Chondrocyte (in vitro differentiated cells): ENCODE measurements at regions not wholly inside any gene's neighbourhood (a gene's known extent, or its start where the extent isn't known, plus 50 kb on each side); places are given as distances from the start of the nearest gene placed in this dataset.

ENCODE experiments used
- DNase-seq: peaks from one replicate; pipeline ENCODE4 v3.0.0; 2021; ENCODE audit warnings: mixed read lengths, low spot score
- H3K27ac Mint-ChIP-seq: one replicate; pipeline ENCODE4 v1.8.0; 2021; ENCODE audit warnings: mild to moderate bottlenecking, moderate library complexity, mixed read lengths; ENCODE audit not compliant: unreplicated experiment
- H3K27me3 Mint-ChIP-seq: 2 replicates; pipeline ENCODE4 v1.8.0; 2021; ENCODE audit warnings: low read depth, mixed read lengths
- H3K36me3 Mint-ChIP-seq: 2 replicates; pipeline ENCODE4 v1.8.0; 2021; ENCODE audit warnings: low read depth, mixed read lengths
- H3K4me1 Mint-ChIP-seq: 2 replicates; pipeline ENCODE4 v1.8.0; 2021; ENCODE audit warnings: low read depth, mild to moderate bottlenecking, mixed read lengths
- H3K4me3 Mint-ChIP-seq: one replicate; pipeline ENCODE4 v1.8.0; 2021; ENCODE audit warnings: mild to moderate bottlenecking, moderate library complexity, mixed read lengths; ENCODE audit not compliant: unreplicated experiment
- H3K9me3 Mint-ChIP-seq: 2 replicates; pipeline ENCODE4 v1.8.0; 2021; ENCODE audit warnings: low read depth, mixed read lengths
- CTCF ChIP-seq: fragments of 200-600 bp; sonication (generic); IDR thresholded peaks from 2 replicates; pipeline ENCODE4 v1.5.0; 2021; ENCODE audit warnings: antibody characterized with exemption, mild to moderate bottlenecking, moderate library complexity

- Mint-ChIP-seq H3K4me3 (no peak overlapping the region), H3K9me3 (no peaks in the 10 kb centered on the region), H3K27me3 (no peaks in the 10 kb centered on the region), H3K27ac (no peak overlapping the region), H3K36me3 (no peaks in the 10 kb centered on the region), H3K4me1 (peaks cover 8% of the 10 kb centered on the region)
- no peak for DNase-seq
- TF ChIP-seq CTCF = no peak
Observed at GRCh38 chr1:79517470-79518224, 511.1 kb upstream of the ADGRL4 start.

- DNase-seq = no peak
- no peaks in the 10 kb centered on the region for H3K27me3 Mint-ChIP-seq
- no peaks in the 10 kb centered on the region for H3K9me3 Mint-ChIP-seq
- H3K36me3 Mint-ChIP-seq = no peaks in the 10 kb centered on the region
- no peaks in the 10 kb centered on the region for H3K4me1 Mint-ChIP-seq
- no peak overlapping the region for H3K27ac Mint-ChIP-seq
- no peak for TF ChIP-seq CTCF
- H3K4me3 Mint-ChIP-seq = no peak overlapping the region
Observed at GRCh38 chr1:79507770-79508169, 501.2 kb upstream of the ADGRL4 start.

DNA sequence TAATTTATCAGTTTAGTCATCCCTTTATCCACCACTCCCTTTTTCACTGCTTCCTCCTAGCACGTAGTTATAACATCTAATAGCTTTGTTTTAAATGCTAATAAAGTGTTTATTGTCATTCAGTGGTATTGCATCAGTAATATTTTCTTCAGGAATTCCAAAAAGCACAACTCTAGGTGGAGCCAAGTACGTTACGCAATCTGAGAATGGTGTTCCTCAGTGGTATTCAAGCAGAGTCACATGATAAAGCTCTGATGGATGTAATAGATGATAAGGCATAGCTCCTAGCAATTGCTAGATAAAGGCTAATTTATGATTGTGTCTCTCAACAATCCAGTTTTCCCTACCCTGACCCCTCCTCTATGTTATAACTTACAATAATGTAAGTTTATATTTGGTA lies 494.6 kb upstream of the ADGRL4 start:
- no peak for DNase-seq
- Mint-ChIP-seq H3K27me3 (no peaks in the 10 kb centered on the region), H3K27ac (no peak overlapping the region), H3K36me3 (no peaks in the 10 kb centered on the region), H3K9me3 (no peaks in the 10 kb centered on the region), H3K4me3 (no peak overlapping the region), H3K4me1 (no peaks in the 10 kb centered on the region)
- TF ChIP-seq CTCF = no peak

GRCh38 chr1:79499541-79499940 lies 493.0 kb upstream of the ADGRL4 start:
- no peak for DNase-seq
- Mint-ChIP-seq H3K27me3 (no peaks in the 10 kb centered on the region), H3K27ac (no peak overlapping the region), H3K36me3 (no peaks in the 10 kb centered on the region), H3K4me1 (no peaks in the 10 kb centered on the region), H3K4me3 (no peak overlapping the region), H3K9me3 (no peaks in the 10 kb centered on the region)
- TF ChIP-seq CTCF = no peak

GRCh38 chr1:79497193-79497773 lies 490.8 kb upstream of the ADGRL4 start:
- no peaks in the 10 kb centered on the region for H3K36me3 Mint-ChIP-seq
- no peaks in the 10 kb centered on the region for H3K27me3 Mint-ChIP-seq
- no peak for DNase-seq
- TF ChIP-seq CTCF = peak; percentile 100
- no peak overlapping the region for H3K4me3 Mint-ChIP-seq
- no peaks in the 10 kb centered on the region for H3K9me3 Mint-ChIP-seq
- H3K4me1 Mint-ChIP-seq = no peaks in the 10 kb centered on the region
- no peak overlapping the region for H3K27ac Mint-ChIP-seq
